PC-3 (cell line): ENCODE measurements at regions not wholly inside any gene's neighbourhood (a gene's known extent, or its start where the extent isn't known, plus 50 kb on each side); places are given as distances from the start of the nearest gene placed in this dataset.

Experiments
- ATAC-seq: fragments of 200-7000 bp; cut with Tn5 transposase; 2 replicates; pipeline ENCODE4 v1.9.1; 2020; ENCODE audit warnings: mild to moderate bottlenecking, moderate library complexity
- BruUV-seq: library from RNA; stranded (reverse); fragments of 400-500 nt; replicated peaks from 2 replicates; lab custom pipeline; 2021; lab: Mats Ljungman, UMichigan
- CTCF ChIA-PET: fragments of 300-600 bp; sonication (Branson Sonifier 250); formaldehyde crosslinking; loops from one replicate; lab custom pipeline; 2022; ENCODE audit warnings: antibody characterized with exemption; lab: Charles Lee
- POLR2A ChIA-PET: fragments of 300-600 bp; sonication (Branson Sonifier 250); formaldehyde crosslinking; loops from one replicate; lab custom pipeline; 2022; ENCODE audit warnings: antibody characterized with exemption; ENCODE audit not compliant: unreplicated experiment; lab: Charles Lee
- DNase-seq: peaks from one replicate; pipeline ENCODE4 v3.0.0-alpha.2; 2015
- H2AFZ ChIP-seq: fragments of 300-600 bp; sonication (generic); 2 replicates; pipeline ENCODE4 v1.6.0; 2016; ENCODE audit warnings: antibody characterized with exemption, low read length
- H3F3A ChIP-seq: fragments of 300-600 bp; sonication (generic); one replicate; pipeline ENCODE4 v1.6.0; 2017; ENCODE audit warnings: antibody characterized with exemption, low read length, control low read depth, mild to moderate bottlenecking; ENCODE audit not compliant: unreplicated experiment
- H3K27ac ChIP-seq: fragments of 300-600 bp; sonication (generic); 2 replicates; pipeline ENCODE4 v1.5.1; 2016; ENCODE audit warnings: mild to moderate bottlenecking, low read length
- H3K27me3 ChIP-seq: fragments of 300-600 bp; sonication (generic); 2 replicates; pipeline ENCODE4 v1.6.1; 2016; ENCODE audit warnings: low read length, mixed read lengths
- H3K36me3 ChIP-seq: fragments of 300-600 bp; sonication (generic); 2 replicates; pipeline ENCODE4 v1.6.1; 2016; ENCODE audit warnings: low read depth, mixed run types, low read length, mixed read lengths
- H3K4me1 ChIP-seq: fragments of 300-600 bp; sonication (generic); 2 replicates; pipeline ENCODE4 v1.5.1; 2016; ENCODE audit warnings: low read length; ENCODE audit not compliant: insufficient read depth
- H3K4me2 ChIP-seq: fragments of 300-600 bp; sonication (generic); 2 replicates; pipeline ENCODE4 v1.6.0; 2016; ENCODE audit warnings: low read length
- H3K4me3 ChIP-seq: fragments of 300-600 bp; sonication (generic); 2 replicates; pipeline ENCODE4 v1.5.1; 2016; ENCODE audit warnings: mild to moderate bottlenecking, low read length, mixed read lengths
- H3K79me2 ChIP-seq: fragments of 300-600 bp; sonication (generic); 2 replicates; pipeline ENCODE4 v1.6.1; 2017; ENCODE audit warnings: low read length, mixed read lengths
- H3K9ac ChIP-seq: fragments of 300-600 bp; sonication (generic); 2 replicates; pipeline ENCODE4 v1.6.0; 2016; ENCODE audit warnings: mild to moderate bottlenecking, low read length
- H3K9me2 ChIP-seq: fragments of 300-600 bp; sonication (generic); replicated peaks from 2 replicates; pipeline ENCODE4 v1.6.1; 2016; ENCODE audit warnings: mixed run types, low read length, mixed read lengths
- H3K9me3 ChIP-seq: fragments of 300-600 bp; sonication (generic); 2 replicates; pipeline ENCODE4 v1.6.1; 2016; ENCODE audit warnings: low read length, mixed read lengths
- H4K20me1 ChIP-seq: fragments of 300-600 bp; sonication (generic); 2 replicates; pipeline ENCODE4 v1.6.1; 2016; ENCODE audit warnings: low read length, mixed read lengths
- EZH2 ChIP-seq: fragments of 300-600 bp; sonication (generic); IDR thresholded peaks from one replicate; pipeline ENCODE4 v1.6.1; 2017; ENCODE audit warnings: antibody characterized with exemption, mild to moderate bottlenecking, low read length; ENCODE audit not compliant: unreplicated experiment
- EZH2phosphoT487 ChIP-seq: fragments of 300-600 bp; sonication (generic); IDR thresholded peaks from 2 replicates; pipeline ENCODE4 v1.6.1; 2018; ENCODE audit warnings: mild to moderate bottlenecking, antibody characterized with exemption, low read length, borderline replicate concordance
- intact Hi-C: fragments of 100-400 bp; cut with micrococcal nuclease; formaldehyde crosslinking; loops from 2 replicates; pipeline ENCODE4 v1.9.0; 2023
- TF ChIP-seq, protein P1 (sequence below): fragments of 300-600 bp; sonication (generic); conservative IDR thresholded peaks from 2 replicates; pipeline ENCODE4 v1.5.1; 2017; ENCODE audit warnings: antibody characterized with exemption, low read depth, mild to moderate bottlenecking, low read length

DNA sequence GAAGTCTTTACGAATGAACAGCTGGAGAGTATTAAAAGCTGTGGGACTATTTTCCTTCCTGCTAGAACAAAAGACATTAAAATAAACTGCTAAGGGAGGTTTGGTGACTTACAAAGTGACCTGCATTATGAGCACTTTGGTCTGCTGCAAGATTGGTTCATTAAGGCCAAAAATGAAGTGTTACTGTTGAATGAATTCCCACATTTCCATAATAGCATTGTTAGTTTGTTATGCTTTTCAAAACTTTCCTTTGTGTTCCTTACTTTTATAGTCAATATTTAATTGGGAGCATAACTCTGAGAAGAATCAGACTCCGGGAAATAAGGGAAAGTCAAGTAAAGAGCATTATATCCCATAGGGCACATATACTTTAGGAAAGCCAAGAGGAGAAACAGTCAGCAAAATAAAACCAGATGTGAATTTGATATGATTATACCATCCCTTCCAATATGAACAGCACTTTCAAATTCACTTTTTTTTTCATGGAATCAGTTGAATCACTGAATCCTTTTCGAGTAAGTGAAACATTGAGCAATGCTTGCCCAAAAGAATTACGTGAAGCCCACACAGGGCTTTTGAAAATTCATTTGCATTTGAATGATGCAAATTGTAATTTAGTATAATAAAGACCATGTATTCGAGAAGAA lies 112.6 kb downstream of the KCTD12 start:
- H3F3A ChIP-seq = no peaks in the 10 kb centered on the region
- H4K20me1 ChIP-seq = no peaks in the 10 kb centered on the region
- TF ChIP-seq EZH2phosphoT487 = no peak
- TF ChIP-seq EZH2 = no peak
- TF ChIP-seq, protein P1, sequence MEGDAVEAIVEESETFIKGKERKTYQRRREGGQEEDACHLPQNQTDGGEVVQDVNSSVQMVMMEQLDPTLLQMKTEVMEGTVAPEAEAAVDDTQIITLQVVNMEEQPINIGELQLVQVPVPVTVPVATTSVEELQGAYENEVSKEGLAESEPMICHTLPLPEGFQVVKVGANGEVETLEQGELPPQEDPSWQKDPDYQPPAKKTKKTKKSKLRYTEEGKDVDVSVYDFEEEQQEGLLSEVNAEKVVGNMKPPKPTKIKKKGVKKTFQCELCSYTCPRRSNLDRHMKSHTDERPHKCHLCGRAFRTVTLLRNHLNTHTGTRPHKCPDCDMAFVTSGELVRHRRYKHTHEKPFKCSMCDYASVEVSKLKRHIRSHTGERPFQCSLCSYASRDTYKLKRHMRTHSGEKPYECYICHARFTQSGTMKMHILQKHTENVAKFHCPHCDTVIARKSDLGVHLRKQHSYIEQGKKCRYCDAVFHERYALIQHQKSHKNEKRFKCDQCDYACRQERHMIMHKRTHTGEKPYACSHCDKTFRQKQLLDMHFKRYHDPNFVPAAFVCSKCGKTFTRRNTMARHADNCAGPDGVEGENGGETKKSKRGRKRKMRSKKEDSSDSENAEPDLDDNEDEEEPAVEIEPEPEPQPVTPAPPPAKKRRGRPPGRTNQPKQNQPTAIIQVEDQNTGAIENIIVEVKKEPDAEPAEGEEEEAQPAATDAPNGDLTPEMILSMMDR = no peak
- no TSS peak for BruUV-seq
- ChIA-PET POLR2A (no interaction called here), CTCF (no interaction called here)
- no peaks in the 10 kb centered on the region for H3K9me2 ChIP-seq
- no peaks in the 10 kb centered on the region for H3K36me3 ChIP-seq
- no peaks in the 10 kb centered on the region for H3K79me2 ChIP-seq
- H3K9ac ChIP-seq = no peak overlapping the region
- intact Hi-C loops = no loop called here
- no peak for DNase-seq
- H3K4me2 ChIP-seq = no peak overlapping the region
- ATAC-seq = no peak
- no peak overlapping the region for H2AFZ ChIP-seq
- no peaks in the 10 kb centered on the region for H3K9me3 ChIP-seq
- no peak overlapping the region for H3K4me3 ChIP-seq
- no peak overlapping the region for H3K27ac ChIP-seq
- no peaks in the 10 kb centered on the region for H3K4me1 ChIP-seq
- peaks cover 17% of the 10 kb centered on the region for H3K27me3 ChIP-seq

DNA sequence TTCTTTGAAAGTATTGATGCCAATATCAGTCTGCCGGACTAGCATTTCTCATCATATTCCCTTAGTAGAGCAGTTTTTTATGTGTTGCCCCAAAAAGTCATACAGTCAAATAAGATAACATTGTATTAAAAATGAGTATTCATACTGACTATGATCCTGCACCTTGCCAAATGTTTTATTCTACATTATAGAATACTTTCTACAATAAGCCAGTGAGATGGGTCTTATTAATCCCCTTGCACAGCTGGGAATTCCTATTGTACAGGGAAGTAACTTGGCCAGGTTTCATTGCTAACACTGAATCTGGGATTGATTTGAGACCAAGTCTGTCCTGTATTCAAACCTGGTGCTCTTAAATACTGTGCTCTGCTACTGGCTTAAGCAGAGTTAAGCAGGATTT lies 114.0 kb downstream of the KCTD12 start:
- Histone ChIP-seq H4K20me1 (no peaks in the 10 kb centered on the region), H3K9me2 (no peaks in the 10 kb centered on the region), H3K9me3 (no peaks in the 10 kb centered on the region), H3K4me3 (no peak overlapping the region), H3K9ac (no peak overlapping the region), H3K79me2 (no peaks in the 10 kb centered on the region), H2AFZ (no peak overlapping the region), H3F3A (no peaks in the 10 kb centered on the region), H3K27ac (no peak overlapping the region), H3K27me3 (peaks cover 13% of the 10 kb centered on the region), H3K36me3 (no peaks in the 10 kb centered on the region), H3K4me2 (no peak overlapping the region), H3K4me1 (no peaks in the 10 kb centered on the region)
- TF ChIP-seq EZH2 (no peak), EZH2phosphoT487 (no peak)
- TF ChIP-seq, protein P1 = no peak
- ATAC-seq = no peak
- no peak for DNase-seq
- POLR2A ChIA-PET = no interaction called here
- no TSS peak for BruUV-seq
- intact Hi-C loops = no loop called here
- CTCF ChIA-PET = no interaction called here

DNA sequence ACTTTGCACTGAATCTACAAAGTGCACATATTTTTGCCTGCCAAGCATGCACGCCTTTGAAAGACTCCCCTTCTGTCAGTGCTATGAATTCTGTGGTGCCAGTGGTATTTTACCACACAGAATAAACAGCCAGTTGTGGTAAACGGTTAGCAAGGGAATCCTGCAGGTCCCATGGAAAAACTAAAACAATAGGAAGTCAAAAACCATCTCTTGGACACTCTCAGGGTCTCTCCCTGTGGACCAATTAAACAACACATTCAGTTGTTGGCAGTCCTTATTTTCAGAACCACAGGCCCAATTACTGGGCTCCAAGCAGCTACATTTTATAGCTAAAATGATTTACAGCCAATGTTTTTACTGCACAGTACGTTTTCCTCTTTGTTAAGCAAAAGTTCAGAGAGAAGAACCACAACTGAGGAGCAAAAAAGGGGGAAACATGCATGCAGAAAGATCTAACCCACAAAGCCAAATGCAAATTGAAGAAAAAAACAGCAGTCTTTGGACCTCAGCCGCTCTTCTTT lies 116.9 kb downstream of the KCTD12 start:
- H3K27me3 ChIP-seq = no peaks in the 10 kb centered on the region; the same call in 1 of the 2 replicates
- no peak overlapping the region for H3K27ac ChIP-seq
- H3K9me2 ChIP-seq = no peaks in the 10 kb centered on the region
- DNase-seq = no peak
- H3K4me1 ChIP-seq = no peaks in the 10 kb centered on the region
- ATAC-seq = no peak
- no peak overlapping the region for H3K9ac ChIP-seq
- no peaks in the 10 kb centered on the region for H3K36me3 ChIP-seq
- ChIA-PET CTCF (no interaction called here), POLR2A (no interaction called here)
- BruUV-seq = no TSS peak
- no peaks in the 10 kb centered on the region for H3K9me3 ChIP-seq
- intact Hi-C loops = no loop called here
- no peak overlapping the region for H3K4me2 ChIP-seq
- no peaks in the 10 kb centered on the region for H3F3A ChIP-seq
- H3K4me3 ChIP-seq = no peak overlapping the region
- no peaks in the 10 kb centered on the region for H4K20me1 ChIP-seq
- TF ChIP-seq EZH2phosphoT487 (no peak), EZH2 (no peak)
- TF ChIP-seq, protein P1 = no peak
- no peak overlapping the region for H2AFZ ChIP-seq
- H3K79me2 ChIP-seq = no peaks in the 10 kb centered on the region
